ENCODE measurements at regions not wholly inside any gene's neighbourhood (a gene's known extent, or its start where the extent isn't known, plus 50 kb on each side); places are given as distances from the start of the nearest gene placed in this dataset.

DNA sequence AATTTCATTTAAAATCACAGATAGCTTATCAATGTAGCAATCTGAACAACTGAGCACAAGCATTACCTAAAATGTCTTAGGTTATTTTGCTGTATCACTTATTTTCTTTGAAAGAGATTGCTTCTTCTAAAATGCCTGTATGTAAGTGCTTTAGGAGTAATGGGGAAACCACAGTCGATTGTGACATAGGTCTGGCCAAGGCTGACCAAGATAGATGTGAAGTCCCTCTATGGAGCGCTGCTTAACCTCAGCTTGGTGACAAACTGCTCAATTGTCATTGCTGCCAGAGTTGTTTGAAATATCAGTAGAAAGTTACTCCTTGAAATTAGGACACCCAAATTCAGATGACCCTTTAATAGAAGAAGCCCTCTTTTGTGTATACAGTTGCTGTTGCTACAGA is 401.9 kb upstream of the NDST4 start:
- TF ChIP-seq CTCF (conservative IDR thresholded peaks at IDR 0.05), result no peak
- no peak for TF ChIP-seq ZFX (IDR thresholded peaks at IDR 0.05)

Measured in C4-2B (cell line).